RWPE1 (cell line): ENCODE measurements at regions not wholly inside any gene's neighbourhood (a gene's known extent, or its start where the extent isn't known, plus 50 kb on each side); places are given as distances from the start of the nearest gene placed in this dataset.

Experiments used
- CTCF ChIA-PET: fragments of 350-600 bp; sonication (Branson Sonifier 250); formaldehyde crosslinking; extraction: SDS; loops from one replicate; lab custom pipeline; 2021; lab: Yijun Ruan, JAX
- POLR2A ChIA-PET: fragments of 400-600 bp; formaldehyde crosslinking; extraction: SDS; loops from one replicate; lab custom pipeline; 2020; ENCODE audit warnings: antibody characterized with exemption; ENCODE audit not compliant: low non-redundant PET; lab: Yijun Ruan, JAX
- DNase-seq: peaks from one replicate; pipeline ENCODE4 v3.0.0; 2012; ENCODE audit warnings: low spot score
- H3K27ac ChIP-seq: fragments of 450-650 bp; 2 replicates; pipeline ENCODE4 v1.5.1; 2017
- CTCF ChIP-seq: fragments of 450-650 bp; conservative IDR thresholded peaks from 2 replicates; pipeline ENCODE4 v1.5.1; 2017; ENCODE audit warnings: low read depth, mild to moderate bottlenecking

GRCh38 chr2:156673333-156673615 is 237.1 kb downstream of the GPD2 start:
- ChIA-PET POLR2A (no interaction called here), CTCF (interaction anchor here (1.2 kb wide), 1 partner anchor 76 kb away, joined by 3 read pairs; no protein-coding TSS in a partner anchor)
- H3K27ac ChIP-seq = no peak overlapping the region
- TF ChIP-seq CTCF = no peak
- no peak for DNase-seq

- H3K27ac ChIP-seq = no peak overlapping the region
Observed at GRCh38 chr2:156673981-156674380, 237.8 kb downstream of the GPD2 start.

GRCh38 chr2:156675896-156676295 is 239.7 kb downstream of the GPD2 start:
- DNase-seq = no peak
- CTCF ChIA-PET = no interaction called here
- POLR2A ChIA-PET = no interaction called here
- no peak overlapping the region for H3K27ac ChIP-seq
- no peak for TF ChIP-seq CTCF

More at GRCh38 chr2:156673981-156674380, 237.8 kb downstream of the GPD2 start:
- ChIA-PET POLR2A (no interaction called here), CTCF (interaction anchor here (0.5 kb wide), 1 partner anchor 16 kb away, joined by 3 read pairs; no protein-coding TSS in a partner anchor)
- no peak for DNase-seq
- no peak for TF ChIP-seq CTCF

GRCh38 chr2:156679820-156680219 is 243.6 kb downstream of the GPD2 start:
- ChIA-PET POLR2A (no interaction called here), CTCF (interaction anchor here (0.6 kb wide), 1 partner anchor 221 kb away, joined by 3 read pairs; no protein-coding TSS in a partner anchor)
- TF ChIP-seq CTCF = no peak
- H3K27ac ChIP-seq = no peak overlapping the region
- DNase-seq = no peak

GRCh38 chr2:156680266-156680665 is 244.1 kb downstream of the GPD2 start:
- ChIA-PET POLR2A (no interaction called here), CTCF (no interaction called here)
- H3K27ac ChIP-seq = no peak overlapping the region
- TF ChIP-seq CTCF = no peak
- DNase-seq = no peak

- ChIA-PET POLR2A (no interaction called here), CTCF (interaction anchor here (0.5 kb wide), 1 partner anchor 8 kb away, joined by 5 read pairs; no protein-coding TSS in a partner anchor)
- TF ChIP-seq CTCF = no peak
- H3K27ac ChIP-seq = no peak overlapping the region
- DNase-seq = no peak
Observed at GRCh38 chr2:156687126-156687525, 250.9 kb downstream of the GPD2 start.
